DND-41 (cell line): ENCODE measurements at regions not wholly inside any gene's neighbourhood (a gene's known extent, or its start where the extent isn't known, plus 50 kb on each side); places are given as distances from the start of the nearest gene placed in this dataset.

Source experiments
- EZH2 ChIP-seq: IDR thresholded peaks from 3 replicates; pipeline ENCODE4 v1.6.1; 2012; ENCODE audit warnings: borderline replicate concordance, low read depth, mild to moderate bottlenecking, moderate library complexity, low read length, inconsistent platforms; ENCODE audit not compliant: severe bottlenecking
- TF ChIP-seq, protein P1 (sequence below): IDR thresholded peaks from 2 replicates; pipeline ENCODE4 v1.5.1; 2012; ENCODE audit warnings: borderline replicate concordance, low read length, moderate library complexity, mild to moderate bottlenecking; ENCODE audit not compliant: poor library complexity, severe bottlenecking; ENCODE audit errors: extremely low read depth

DNA sequence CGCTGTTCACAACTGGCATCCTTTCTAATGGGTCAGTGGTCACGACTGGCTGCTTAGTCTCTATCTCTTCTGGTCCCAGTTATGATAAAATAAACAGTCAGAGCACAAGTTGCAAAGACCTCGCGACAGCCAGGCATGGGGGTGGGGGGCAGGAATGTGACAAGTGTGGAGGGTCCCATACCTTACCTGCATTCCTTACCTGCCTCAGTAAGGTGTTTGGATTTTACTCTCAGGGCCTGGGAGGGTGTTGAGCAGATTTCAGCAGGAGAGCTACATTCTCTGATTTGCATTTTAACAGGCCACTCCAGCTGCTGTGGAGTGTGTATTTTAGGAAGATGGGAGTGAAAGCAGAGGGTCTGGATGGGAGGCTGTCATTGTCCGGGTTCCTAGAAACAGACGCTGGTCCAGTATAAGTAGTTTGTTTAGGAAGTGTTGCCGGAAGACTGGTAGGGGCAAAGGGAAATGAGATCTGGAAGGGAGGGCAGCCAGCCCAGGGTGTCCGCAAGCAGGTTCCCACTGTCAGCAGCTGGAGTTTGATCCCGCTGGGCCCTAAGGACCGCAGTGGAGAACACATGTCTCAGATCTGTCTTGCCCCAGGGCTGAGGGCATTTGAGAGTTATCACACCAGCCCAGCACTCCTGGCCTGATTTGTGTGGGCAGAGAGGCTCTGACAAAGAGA is 920.0 kb downstream of the UQCRFS1 start:
- TF ChIP-seq, protein P1, sequence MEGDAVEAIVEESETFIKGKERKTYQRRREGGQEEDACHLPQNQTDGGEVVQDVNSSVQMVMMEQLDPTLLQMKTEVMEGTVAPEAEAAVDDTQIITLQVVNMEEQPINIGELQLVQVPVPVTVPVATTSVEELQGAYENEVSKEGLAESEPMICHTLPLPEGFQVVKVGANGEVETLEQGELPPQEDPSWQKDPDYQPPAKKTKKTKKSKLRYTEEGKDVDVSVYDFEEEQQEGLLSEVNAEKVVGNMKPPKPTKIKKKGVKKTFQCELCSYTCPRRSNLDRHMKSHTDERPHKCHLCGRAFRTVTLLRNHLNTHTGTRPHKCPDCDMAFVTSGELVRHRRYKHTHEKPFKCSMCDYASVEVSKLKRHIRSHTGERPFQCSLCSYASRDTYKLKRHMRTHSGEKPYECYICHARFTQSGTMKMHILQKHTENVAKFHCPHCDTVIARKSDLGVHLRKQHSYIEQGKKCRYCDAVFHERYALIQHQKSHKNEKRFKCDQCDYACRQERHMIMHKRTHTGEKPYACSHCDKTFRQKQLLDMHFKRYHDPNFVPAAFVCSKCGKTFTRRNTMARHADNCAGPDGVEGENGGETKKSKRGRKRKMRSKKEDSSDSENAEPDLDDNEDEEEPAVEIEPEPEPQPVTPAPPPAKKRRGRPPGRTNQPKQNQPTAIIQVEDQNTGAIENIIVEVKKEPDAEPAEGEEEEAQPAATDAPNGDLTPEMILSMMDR, result no peak
- no peak for TF ChIP-seq EZH2
